A673 (cell line): ENCODE measurements at regions not wholly inside any gene's neighbourhood (a gene's known extent, or its start where the extent isn't known, plus 50 kb on each side); places are given as distances from the start of the nearest gene placed in this dataset.

Experiments
- BruUV-seq: library from RNA; stranded (reverse); fragments of 400-500 nt; replicated peaks from 2 replicates; lab custom pipeline; 2021; lab: Mats Ljungman, UMichigan
- CTCF ChIA-PET: fragments of 300-600 bp; sonication (Branson Sonifier 250); formaldehyde crosslinking; loops from one replicate; lab custom pipeline; 2022; ENCODE audit warnings: antibody characterized with exemption; lab: Charles Lee
- POLR2A ChIA-PET: fragments of 300-600 bp; sonication (Branson Sonifier 250); formaldehyde crosslinking; loops from one replicate; lab custom pipeline; 2022; ENCODE audit warnings: antibody characterized with exemption; ENCODE audit not compliant: low non-redundant PET; lab: Charles Lee
- DNase-seq: peaks from one replicate; pipeline ENCODE4 v3.0.0-alpha.2; 2015; ENCODE audit warnings: low spot score
- H3K27ac ChIP-seq: fragments of 200-600 bp; sonication (generic); 2 replicates; pipeline ENCODE4 v1.5.1; 2016; ENCODE audit warnings: mixed run types, low read depth, mild to moderate bottlenecking, mixed read lengths, antibody characterized with exemption, low read length; ENCODE audit not compliant: poor library complexity, severe bottlenecking
- H3K27me3 ChIP-seq: fragments of 200-600 bp; sonication (generic); replicated peaks from 2 replicates; pipeline ENCODE4 v1.6.1; 2017; ENCODE audit warnings: mixed run types, low read depth, mild to moderate bottlenecking, mixed read lengths, antibody characterized with exemption, low read length; ENCODE audit not compliant: insufficient read depth, poor library complexity
- H3K36me3 ChIP-seq: fragments of 200-600 bp; sonication (generic); 2 replicates; pipeline ENCODE4 v1.6.1; 2016; ENCODE audit warnings: mixed run types, mild to moderate bottlenecking, mixed read lengths, antibody characterized with exemption, low read length; ENCODE audit not compliant: insufficient read depth, poor library complexity, severe bottlenecking
- H3K4me1 ChIP-seq: fragments of 200-600 bp; sonication (generic); 2 replicates; pipeline ENCODE4 v1.6.1; 2017; ENCODE audit warnings: mixed run types, mild to moderate bottlenecking, mixed read lengths, antibody characterized with exemption, low read length; ENCODE audit not compliant: insufficient read depth, poor library complexity, severe bottlenecking
- H3K4me3 ChIP-seq: fragments of 200-600 bp; sonication (generic); 2 replicates; pipeline ENCODE4 v1.5.1; 2016; ENCODE audit warnings: low read depth, mixed run types, mild to moderate bottlenecking, mixed read lengths, low read length; ENCODE audit not compliant: poor library complexity, severe bottlenecking
- H3K9me3 ChIP-seq: fragments of 200-600 bp; sonication (generic); 2 replicates; pipeline ENCODE4 v1.6.1; 2016; ENCODE audit warnings: mixed run types, low read depth, mild to moderate bottlenecking, mixed read lengths, antibody characterized with exemption, low read length; ENCODE audit not compliant: poor library complexity, severe bottlenecking
- EZH2 ChIP-seq: fragments of 200-600 bp; sonication (generic); IDR thresholded peaks from 2 replicates; pipeline ENCODE4 v1.6.1; 2017; ENCODE audit warnings: borderline replicate concordance, low read depth, mild to moderate bottlenecking, mixed read lengths, antibody characterized with exemption, low read length; ENCODE audit not compliant: poor library complexity, severe bottlenecking
- intact Hi-C: fragments of 100-400 bp; cut with micrococcal nuclease; formaldehyde crosslinking; loops from one replicate; pipeline ENCODE4 v1.10.0; 2022; ENCODE audit not compliant: unreplicated experiment
- TF ChIP-seq, protein P1 (sequence below): fragments of 300-800, 200-600 bp; sonication (generic); conservative IDR thresholded peaks from 2 replicates; pipeline ENCODE4 v1.5.1; 2017; ENCODE audit warnings: low read depth, mild to moderate bottlenecking, antibody characterized with exemption, low read length, moderate library complexity, mixed read lengths

DNA sequence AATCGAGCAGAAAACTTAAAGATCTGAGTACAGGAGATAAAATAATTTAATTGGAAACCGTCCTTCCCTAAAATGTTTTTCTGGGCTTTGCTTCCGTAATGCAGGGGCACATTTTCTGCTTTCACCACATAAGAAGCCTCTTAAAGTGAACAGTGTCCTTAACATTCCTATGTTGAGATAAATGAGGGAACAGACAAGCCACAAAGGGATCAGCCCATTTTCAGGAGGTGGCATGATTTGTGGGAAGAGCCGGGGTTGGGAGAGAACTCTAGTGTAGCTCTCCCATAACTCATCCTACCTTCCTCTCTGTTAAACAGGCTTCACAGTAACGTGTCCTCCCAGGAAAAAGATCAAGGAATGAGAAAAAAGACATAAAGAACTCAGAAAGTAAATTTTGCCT, 56.9 kb upstream of the ACVR1C start:
- no peak overlapping the region for H3K4me3 ChIP-seq
- no peaks in the 10 kb centered on the region for H3K9me3 ChIP-seq
- no peak for DNase-seq
- no peaks in the 10 kb centered on the region for H3K36me3 ChIP-seq
- H3K27ac ChIP-seq, result no peak overlapping the region
- TF ChIP-seq, protein P1, sequence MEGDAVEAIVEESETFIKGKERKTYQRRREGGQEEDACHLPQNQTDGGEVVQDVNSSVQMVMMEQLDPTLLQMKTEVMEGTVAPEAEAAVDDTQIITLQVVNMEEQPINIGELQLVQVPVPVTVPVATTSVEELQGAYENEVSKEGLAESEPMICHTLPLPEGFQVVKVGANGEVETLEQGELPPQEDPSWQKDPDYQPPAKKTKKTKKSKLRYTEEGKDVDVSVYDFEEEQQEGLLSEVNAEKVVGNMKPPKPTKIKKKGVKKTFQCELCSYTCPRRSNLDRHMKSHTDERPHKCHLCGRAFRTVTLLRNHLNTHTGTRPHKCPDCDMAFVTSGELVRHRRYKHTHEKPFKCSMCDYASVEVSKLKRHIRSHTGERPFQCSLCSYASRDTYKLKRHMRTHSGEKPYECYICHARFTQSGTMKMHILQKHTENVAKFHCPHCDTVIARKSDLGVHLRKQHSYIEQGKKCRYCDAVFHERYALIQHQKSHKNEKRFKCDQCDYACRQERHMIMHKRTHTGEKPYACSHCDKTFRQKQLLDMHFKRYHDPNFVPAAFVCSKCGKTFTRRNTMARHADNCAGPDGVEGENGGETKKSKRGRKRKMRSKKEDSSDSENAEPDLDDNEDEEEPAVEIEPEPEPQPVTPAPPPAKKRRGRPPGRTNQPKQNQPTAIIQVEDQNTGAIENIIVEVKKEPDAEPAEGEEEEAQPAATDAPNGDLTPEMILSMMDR, result no peak
- no peak for TF ChIP-seq EZH2
- no peaks in the 10 kb centered on the region for H3K4me1 ChIP-seq
- no peaks in the 10 kb centered on the region for H3K27me3 ChIP-seq
- ChIA-PET POLR2A (no interaction called here), CTCF (no interaction called here)
- intact Hi-C loops, result no loop called here
- BruUV-seq, result no TSS peak

DNA sequence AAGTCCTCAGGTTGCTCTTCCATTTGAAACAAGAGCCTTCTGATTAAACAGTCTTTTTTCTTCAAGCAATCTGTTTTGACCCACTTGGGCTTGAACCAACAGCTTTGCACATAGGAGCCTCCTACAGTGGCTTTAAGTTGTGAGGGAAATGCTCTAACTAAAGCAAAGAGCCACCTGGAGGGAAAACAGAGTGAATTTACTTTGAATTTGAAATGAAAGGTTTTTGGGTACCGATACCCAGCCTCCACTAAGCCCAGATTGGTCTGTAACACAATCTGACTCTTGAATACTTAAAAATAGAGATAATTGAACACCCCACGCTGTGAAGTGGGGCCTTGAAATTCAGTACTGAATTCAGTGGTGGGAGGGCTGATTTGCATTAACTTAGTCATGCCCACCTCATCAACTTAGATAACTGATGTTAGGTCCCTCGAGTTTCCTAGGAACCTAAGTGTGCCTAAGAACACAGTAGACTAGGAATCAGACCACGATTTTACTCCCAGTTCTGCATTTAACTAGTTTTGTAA, 56.3 kb upstream of the ACVR1C start:
- ChIA-PET POLR2A (no interaction called here), CTCF (no interaction called here)
- TF ChIP-seq, protein P1, result no peak
- TF ChIP-seq EZH2, result no peak
- Histone ChIP-seq H3K4me3 (no peak overlapping the region), H3K4me1 (no peaks in the 10 kb centered on the region), H3K27ac (no peak overlapping the region), H3K9me3 (no peaks in the 10 kb centered on the region), H3K27me3 (no peaks in the 10 kb centered on the region), H3K36me3 (no peaks in the 10 kb centered on the region)
- BruUV-seq, result no TSS peak
- DNase-seq, result peak; percentile 1
- intact Hi-C loops, result no loop called here
